GM12873 (cell line): ENCODE measurements at regions not wholly inside any gene's neighbourhood (a gene's known extent, or its start where the extent isn't known, plus 50 kb on each side); places are given as distances from the start of the nearest gene placed in this dataset.
A peak's percentile ranks its signal among the peaks of the same experiment; 100 is the strongest.

Source experiments
- CTCF ChIP-seq: IDR thresholded peaks from 2 replicates; pipeline ENCODE4 v1.5.1; 2012; ENCODE audit warnings: low read depth, mild to moderate bottlenecking, moderate library complexity, low read length, control low read depth; ENCODE audit not compliant: insufficient read depth; ENCODE audit errors: missing control alignments

GRCh38 chr7:30225863-30226613 lies 58.4 kb upstream of the ZNRF2 start:
- TF ChIP-seq CTCF = no peak

GRCh38 chr7:30226614-30227268 lies 57.7 kb upstream of the ZNRF2 start:
- peak; percentile 20 for TF ChIP-seq CTCF

GRCh38 chr7:30231271-30231670 lies 53.1 kb upstream of the ZNRF2 start:
- TF ChIP-seq CTCF = no peak

- TF ChIP-seq CTCF = no peak
These were observed 52.0 kb upstream of the ZNRF2 start for GRCh38 chr7:30232391-30232790.
